Neutrophil (primary cell): ENCODE measurements at regions not wholly inside any gene's neighbourhood (a gene's known extent, or its start where the extent isn't known, plus 50 kb on each side); places are given as distances from the start of the nearest gene placed in this dataset.

Experiments used
- H3K27ac ChIP-seq: fragments of 200-600 bp; sonication (generic); 2 replicates; pipeline ENCODE4 v1.5.1; 2016; ENCODE audit warnings: mild to moderate bottlenecking, moderate library complexity
- H3K27me3 ChIP-seq: fragments of 200-600 bp; sonication (generic); 2 replicates; pipeline ENCODE4 v1.6.0; 2016; ENCODE audit warnings: mild to moderate bottlenecking
- H3K36me3 ChIP-seq: fragments of 200-600 bp; sonication (generic); 2 replicates; pipeline ENCODE4 v1.5.1; 2017
- H3K4me1 ChIP-seq, 2 experiments: fragments of 200-600 bp in 1 of 2; sonication (generic) in 1 of 2; 1 replicate in 1 of 2; 2 replicates in 1 of 2; pipeline versions ENCODE4 v1.5.1 to v1.6.1; 2013 to 2016; ENCODE audit warnings: low read depth in 1 of 2, low read length in 1 of 2, mild to moderate bottlenecking in 1 of 2, moderate library complexity in 1 of 2; ENCODE audit not compliant: control insufficient read depth in 1 of 2, insufficient read depth in 1 of 2
- H3K4me3 ChIP-seq, 2 experiments: fragments of 200-600 bp in 1 of 2; sonication (generic) in 1 of 2; 1 replicate in 1 of 2; 2 replicates in 1 of 2; pipeline ENCODE4 v1.5.1; 2013 to 2016; ENCODE audit warnings: low read depth in 1 of 2, low read length in 1 of 2, mild to moderate bottlenecking in 1 of 2, moderate library complexity in 1 of 2
- H3K9me3 ChIP-seq: fragments of 200-600 bp; sonication (generic); 2 replicates; pipeline ENCODE4 v1.5.1; 2016
- TF ChIP-seq, protein P1 (sequence below): fragments of 200-600 bp; sonication (generic); IDR thresholded peaks from 2 replicates; pipeline ENCODE4 v1.5.1; 2016; ENCODE audit warnings: antibody characterized with exemption

- TF ChIP-seq, protein P1, sequence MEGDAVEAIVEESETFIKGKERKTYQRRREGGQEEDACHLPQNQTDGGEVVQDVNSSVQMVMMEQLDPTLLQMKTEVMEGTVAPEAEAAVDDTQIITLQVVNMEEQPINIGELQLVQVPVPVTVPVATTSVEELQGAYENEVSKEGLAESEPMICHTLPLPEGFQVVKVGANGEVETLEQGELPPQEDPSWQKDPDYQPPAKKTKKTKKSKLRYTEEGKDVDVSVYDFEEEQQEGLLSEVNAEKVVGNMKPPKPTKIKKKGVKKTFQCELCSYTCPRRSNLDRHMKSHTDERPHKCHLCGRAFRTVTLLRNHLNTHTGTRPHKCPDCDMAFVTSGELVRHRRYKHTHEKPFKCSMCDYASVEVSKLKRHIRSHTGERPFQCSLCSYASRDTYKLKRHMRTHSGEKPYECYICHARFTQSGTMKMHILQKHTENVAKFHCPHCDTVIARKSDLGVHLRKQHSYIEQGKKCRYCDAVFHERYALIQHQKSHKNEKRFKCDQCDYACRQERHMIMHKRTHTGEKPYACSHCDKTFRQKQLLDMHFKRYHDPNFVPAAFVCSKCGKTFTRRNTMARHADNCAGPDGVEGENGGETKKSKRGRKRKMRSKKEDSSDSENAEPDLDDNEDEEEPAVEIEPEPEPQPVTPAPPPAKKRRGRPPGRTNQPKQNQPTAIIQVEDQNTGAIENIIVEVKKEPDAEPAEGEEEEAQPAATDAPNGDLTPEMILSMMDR: no peak
- Histone ChIP-seq H3K9me3 (no peaks in the 10 kb centered on the region), H3K27me3 (no peaks in the 10 kb centered on the region), H3K27ac (no peak overlapping the region), H3K4me1 (no peaks in the 10 kb centered on the region), H3K4me3 (no peak overlapping the region), H3K36me3 (no peaks in the 10 kb centered on the region)
Observed at GRCh38 chr9:23603311-23603710, 222.7 kb downstream of the ELAVL2 start.

DNA sequence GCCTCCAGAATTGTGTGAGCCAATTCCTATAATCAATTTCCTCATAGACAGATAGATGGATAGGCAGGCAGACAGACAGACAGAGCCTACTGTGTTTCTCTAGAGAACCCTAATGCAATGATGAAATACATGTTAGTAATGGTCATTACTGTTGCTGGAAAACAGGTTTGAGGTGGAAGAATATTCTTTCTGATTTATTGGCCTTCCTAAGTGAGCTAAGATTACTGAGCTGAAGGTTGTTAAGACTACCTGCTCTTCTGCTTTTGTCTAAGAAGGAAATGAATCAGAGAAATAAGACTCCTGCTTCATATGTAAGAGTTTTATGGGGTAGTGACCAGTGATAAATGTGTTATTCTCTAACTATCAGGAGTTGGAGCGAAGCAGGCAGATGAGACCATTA lies 219.9 kb downstream of the ELAVL2 start:
- Histone ChIP-seq H3K4me3 (no peak overlapping the region), H3K4me1 (no peaks in the 10 kb centered on the region), H3K27ac (no peak overlapping the region), H3K36me3 (no peaks in the 10 kb centered on the region), H3K9me3 (no peaks in the 10 kb centered on the region), H3K27me3 (no peaks in the 10 kb centered on the region)
- TF ChIP-seq, protein P1: no peak

GRCh38 chr9:23608456-23608855 lies 217.6 kb downstream of the ELAVL2 start:
- TF ChIP-seq, protein P1: no peak
- Histone ChIP-seq H3K4me1 (no peaks in the 10 kb centered on the region), H3K9me3 (no peaks in the 10 kb centered on the region), H3K27me3 (no peaks in the 10 kb centered on the region), H3K4me3 (no peak overlapping the region), H3K27ac (no peak overlapping the region), H3K36me3 (no peaks in the 10 kb centered on the region)

DNA sequence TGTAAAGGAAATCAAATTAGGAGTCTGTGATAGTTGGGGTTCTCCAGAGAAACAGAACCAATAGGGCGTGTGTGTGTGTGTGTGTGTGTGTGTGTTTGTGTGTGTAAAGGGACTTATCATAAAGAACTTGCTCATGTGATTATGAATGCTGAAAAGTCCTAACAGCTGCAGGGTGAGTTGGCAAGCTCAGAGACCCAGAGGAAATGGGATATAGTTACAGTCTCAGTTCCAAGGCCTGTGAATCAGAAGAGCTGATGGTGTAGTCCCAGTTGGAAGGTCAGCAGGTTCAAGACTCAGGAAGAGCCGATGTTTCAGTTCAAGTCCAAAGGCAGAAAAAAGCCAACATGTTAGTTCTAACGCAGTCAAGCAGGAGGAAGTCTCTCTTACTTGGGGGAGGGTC lies 214.2 kb downstream of the ELAVL2 start:
- no peaks in the 10 kb centered on the region for H3K36me3 ChIP-seq
- no peaks in the 10 kb centered on the region for H3K4me1 ChIP-seq
- TF ChIP-seq, protein P1: no peak

DNA sequence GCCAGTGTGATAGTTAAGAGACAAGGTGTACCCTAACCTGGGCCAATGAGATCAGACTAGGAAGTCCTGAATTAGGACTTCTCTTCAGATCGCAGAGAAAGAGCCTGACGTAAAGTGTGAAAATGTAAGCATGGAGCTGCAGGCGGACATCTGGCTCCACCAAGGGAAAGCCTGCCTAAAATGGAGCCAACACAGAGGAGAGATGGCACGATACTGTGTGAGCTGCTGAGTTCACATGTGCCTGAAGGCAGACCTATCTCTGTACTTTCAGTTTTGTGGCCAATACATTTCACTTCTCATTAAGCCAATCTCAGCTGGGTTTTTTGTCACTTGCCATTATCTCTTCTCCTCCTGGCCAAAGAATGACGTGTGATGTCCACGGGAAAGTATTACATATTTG lies 210.5 kb downstream of the ELAVL2 start:
- TF ChIP-seq, protein P1: no peak
- H3K27me3 ChIP-seq: no peaks in the 10 kb centered on the region
- H3K27ac ChIP-seq: no peak overlapping the region
- no peak overlapping the region for H3K4me3 ChIP-seq
- no peaks in the 10 kb centered on the region for H3K4me1 ChIP-seq
- H3K36me3 ChIP-seq: no peaks in the 10 kb centered on the region
- H3K9me3 ChIP-seq: no peaks in the 10 kb centered on the region

More for the DNA sequence above, 214.2 kb downstream of the ELAVL2 start:
- no peaks in the 10 kb centered on the region for H3K27me3 ChIP-seq
- H3K27ac ChIP-seq: no peak overlapping the region
- H3K9me3 ChIP-seq: no peaks in the 10 kb centered on the region
- H3K4me3 ChIP-seq: no peak overlapping the region

DNA sequence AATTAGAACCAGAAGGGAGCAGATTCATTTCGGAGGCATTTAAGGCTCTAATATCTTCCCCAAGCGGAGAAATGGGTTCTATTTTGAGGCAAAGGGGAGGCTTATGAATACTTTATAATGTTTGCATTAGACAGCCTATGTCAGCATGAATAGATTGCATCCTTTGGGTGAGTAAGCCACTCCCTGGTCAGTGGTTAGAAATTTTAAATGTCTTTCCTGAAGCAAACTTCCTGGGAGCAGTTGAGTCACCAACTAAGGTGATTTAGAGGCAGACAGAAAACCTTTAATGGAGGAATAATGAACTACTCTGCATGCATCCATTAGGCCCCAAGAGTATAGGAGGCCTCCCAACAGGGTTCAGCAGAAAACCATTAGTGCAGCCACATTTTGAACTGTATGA lies 204.9 kb downstream of the ELAVL2 start:
- Histone ChIP-seq H3K27me3 (no peaks in the 10 kb centered on the region), H3K27ac (no peak overlapping the region), H3K36me3 (no peaks in the 10 kb centered on the region), H3K4me1 (no peaks in the 10 kb centered on the region), H3K9me3 (no peaks in the 10 kb centered on the region), H3K4me3 (no peak overlapping the region)
- TF ChIP-seq, protein P1: no peak
